HG03064 (cell line): ENCODE measurements at regions not wholly inside any gene's neighbourhood (a gene's known extent, or its start where the extent isn't known, plus 50 kb on each side); places are given as distances from the start of the nearest gene placed in this dataset.

Experiments
- ATAC-seq: cut with Tn5 transposase; IDR thresholded peaks from one replicate; pipeline ENCODE4 v1.9.1; 2021; ENCODE audit warnings: low read depth; ENCODE audit not compliant: unreplicated experiment

DNA sequence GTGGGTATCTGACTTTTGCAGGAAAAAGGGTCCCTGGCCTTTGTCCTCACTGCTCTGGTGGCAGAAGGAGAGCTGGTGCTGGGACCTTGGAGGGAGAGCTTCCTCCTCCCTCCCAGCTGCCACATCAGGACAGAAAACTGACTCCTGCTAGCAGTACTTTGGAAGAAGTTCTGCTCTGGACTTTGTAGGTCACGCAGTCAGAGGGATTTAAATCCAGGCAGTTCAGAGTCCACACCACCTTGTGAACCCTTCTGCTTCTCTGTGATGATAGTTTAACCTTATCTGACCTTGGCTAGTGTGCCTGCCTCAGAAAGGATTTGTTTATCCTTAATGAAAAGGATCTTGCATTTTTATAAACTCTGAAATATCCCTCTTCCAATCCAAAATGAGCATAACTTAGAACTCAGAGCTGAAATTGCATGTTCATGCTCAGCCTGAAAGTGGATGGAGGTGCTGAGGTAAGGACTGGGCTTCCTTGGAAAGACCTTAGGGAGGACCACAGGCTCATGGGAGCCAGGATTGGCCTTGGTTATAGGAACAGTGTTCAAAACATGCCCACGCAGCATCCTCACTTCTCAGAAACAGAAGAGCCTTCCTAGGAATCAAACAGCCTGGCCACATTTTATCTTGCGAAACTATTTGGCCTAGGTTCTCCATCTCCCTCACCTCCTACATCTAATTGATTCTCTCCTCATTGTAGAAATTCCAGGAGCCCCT is 123.9 kb upstream of the SASH1 start:
- ATAC-seq, result no peak

GRCh38 chr6:148221196-148221979 is 121.2 kb upstream of the SASH1 start:
- no peak for ATAC-seq

- no peak for ATAC-seq
Measured at GRCh38 chr6:148222376-148222775, 120.3 kb upstream of the SASH1 start.

GRCh38 chr6:148222846-148223245 is 119.8 kb upstream of the SASH1 start:
- ATAC-seq, result no peak

GRCh38 chr6:148223424-148223842 is 119.2 kb upstream of the SASH1 start:
- ATAC-seq, result no peak

GRCh38 chr6:148225871-148226270 is 116.8 kb upstream of the SASH1 start:
- ATAC-seq, result no peak

GRCh38 chr6:148226284-148226683 is 116.4 kb upstream of the SASH1 start:
- ATAC-seq, result no peak

DNA sequence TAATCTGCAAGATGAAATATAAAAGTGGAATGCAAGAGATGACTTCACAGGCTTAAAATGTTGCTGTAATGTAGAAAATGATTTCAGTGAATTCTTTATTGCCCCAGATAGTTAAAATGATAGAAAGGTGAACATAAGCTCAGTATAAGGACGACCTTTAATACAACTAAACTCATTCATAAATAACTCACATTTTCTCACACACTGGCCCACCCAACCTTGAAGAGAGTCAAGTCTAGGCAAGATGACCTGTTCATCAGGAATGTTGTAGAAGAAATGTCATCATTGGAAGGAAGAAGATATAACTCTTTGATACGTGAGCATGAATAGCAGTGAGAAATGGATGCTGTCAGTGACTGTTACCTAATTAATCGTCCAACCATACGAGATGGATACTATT is 111.1 kb upstream of the SASH1 start:
- no peak for ATAC-seq

- no peak for ATAC-seq
Measured at GRCh38 chr6:148235446-148235845, 107.2 kb upstream of the SASH1 start.

GRCh38 chr6:148238713-148239112 is 103.9 kb upstream of the SASH1 start:
- no peak for ATAC-seq

- ATAC-seq, result no peak
Measured at GRCh38 chr6:148239215-148239614, 103.4 kb upstream of the SASH1 start.

GRCh38 chr6:148239801-148240460 is 102.7 kb upstream of the SASH1 start:
- no peak for ATAC-seq

DNA sequence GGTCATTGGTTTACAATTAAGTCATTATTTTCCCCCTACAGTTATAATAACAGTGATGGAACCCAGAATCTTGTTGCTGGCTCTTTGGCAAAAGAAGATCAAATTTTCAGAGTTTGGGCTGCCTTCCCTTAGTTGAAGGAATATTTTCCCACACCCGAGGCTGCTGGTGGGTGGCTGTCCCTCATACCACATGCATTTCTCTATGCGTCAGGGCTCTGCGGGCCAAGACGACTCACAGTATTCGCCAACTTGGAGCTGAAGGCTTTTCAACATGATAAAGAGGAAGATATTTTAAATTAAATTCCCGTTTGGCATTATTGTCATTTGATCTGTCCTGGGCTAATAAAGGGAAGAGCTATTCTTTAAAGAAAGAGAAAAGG is 102.2 kb upstream of the SASH1 start:
- no peak for ATAC-seq

DNA sequence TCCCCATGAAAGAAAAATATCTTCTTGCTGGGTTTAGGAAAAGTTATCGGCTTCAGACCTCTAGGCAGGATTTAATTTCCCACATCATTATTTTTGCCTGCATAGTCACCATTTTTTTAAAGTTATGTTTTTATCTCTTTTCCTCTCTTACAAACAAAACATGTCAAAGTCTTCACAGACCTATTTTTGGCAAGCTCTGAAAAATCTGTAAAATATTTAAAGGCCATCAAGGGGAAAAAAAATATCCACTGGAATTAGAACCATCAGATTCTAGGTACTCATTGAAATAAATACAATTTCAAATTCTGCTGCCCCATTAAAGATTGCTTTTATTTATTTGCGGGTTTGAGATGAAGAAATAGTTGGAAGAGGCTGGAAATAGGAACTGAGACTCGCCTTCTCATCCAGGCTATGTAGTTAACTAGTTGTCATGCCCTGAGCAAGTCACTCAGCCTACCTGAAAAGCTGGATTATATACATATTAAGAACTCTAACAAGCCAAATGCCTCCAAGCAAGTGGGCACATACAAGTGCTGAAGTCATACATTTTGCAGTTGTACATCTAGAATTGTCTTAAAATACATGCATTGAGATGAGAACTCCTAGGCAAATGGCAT is 101.7 kb upstream of the SASH1 start:
- no peak for ATAC-seq

DNA sequence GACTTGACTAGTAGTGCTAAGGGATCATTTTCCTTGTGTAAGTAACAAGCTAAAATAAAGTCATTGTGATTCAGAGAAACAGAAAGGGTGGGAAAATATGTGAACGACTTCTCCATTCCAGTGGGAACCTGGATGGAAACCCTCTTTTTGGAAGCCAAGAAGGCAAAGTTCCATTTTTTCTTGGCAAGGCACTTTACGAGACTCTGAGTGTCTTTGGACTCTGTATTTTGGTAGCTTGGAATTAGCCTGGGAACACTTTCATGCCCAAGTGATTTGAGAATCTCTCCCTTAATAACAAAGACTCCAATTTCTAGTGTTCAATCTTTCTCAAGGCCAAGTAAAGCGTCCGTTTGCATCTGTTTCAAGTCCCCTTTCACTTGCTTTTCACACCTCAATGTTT is 100.5 kb upstream of the SASH1 start:
- ATAC-seq, result no peak

- ATAC-seq, result no peak
Measured at GRCh38 chr6:148244217-148244935, 98.3 kb upstream of the SASH1 start.

GRCh38 chr6:148247386-148248063 is 95.1 kb upstream of the SASH1 start:
- no peak for ATAC-seq

DNA sequence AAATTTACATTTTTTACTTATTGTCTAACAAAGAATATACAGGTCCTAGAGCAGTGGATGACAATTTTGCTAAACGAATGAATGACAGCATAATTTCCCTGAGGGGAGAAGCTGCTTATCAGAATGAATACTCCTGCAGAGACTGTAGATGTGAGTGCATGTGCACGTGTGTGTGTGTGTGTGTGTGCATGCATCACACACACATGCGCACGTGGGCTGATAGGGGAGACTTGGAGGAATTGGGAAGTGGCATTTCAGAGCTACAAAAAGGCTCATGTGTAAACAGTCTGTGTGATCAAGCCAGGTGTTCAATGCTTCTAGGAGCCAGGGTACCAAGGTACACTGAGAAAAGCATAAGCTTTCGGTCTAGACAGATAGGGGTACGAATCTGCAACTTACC is 93.5 kb upstream of the SASH1 start:
- no peak for ATAC-seq

DNA sequence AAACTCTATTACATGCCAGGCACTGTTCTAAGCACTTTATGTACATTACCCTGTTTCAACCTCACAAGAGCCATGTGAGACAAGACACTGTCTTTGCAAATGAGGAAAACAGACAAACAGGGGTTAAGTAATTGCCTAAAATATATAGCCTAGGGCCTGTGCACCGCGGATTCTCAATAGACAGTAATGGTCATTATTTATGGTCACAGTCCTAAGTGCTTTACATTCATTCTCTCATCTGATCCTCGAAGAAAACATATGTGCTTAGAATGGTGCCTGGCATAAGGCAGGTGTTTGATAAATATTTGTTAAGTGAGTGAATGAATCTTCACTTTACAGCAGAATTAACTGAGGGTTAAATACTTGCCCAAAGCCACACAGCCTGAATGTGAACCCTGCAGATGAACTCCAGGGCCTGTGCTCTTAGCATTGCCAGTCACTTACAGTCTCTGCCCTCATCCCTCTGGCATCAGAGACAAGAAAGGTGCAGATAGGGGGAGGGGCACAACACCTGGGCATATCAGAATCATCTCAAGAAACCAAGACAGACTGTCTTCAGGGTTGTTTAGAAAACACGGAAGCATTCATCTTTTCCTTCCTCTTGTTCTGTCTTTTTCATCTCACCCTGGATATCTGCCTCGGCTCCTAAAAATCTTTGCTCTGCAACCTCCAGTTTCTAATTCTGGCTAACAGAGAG is 92.8 kb upstream of the SASH1 start:
- no peak for ATAC-seq
